ENCODE measurements at regions not wholly inside any gene's neighbourhood (a gene's known extent, or its start where the extent isn't known, plus 50 kb on each side); places are given as distances from the start of the nearest gene placed in this dataset.

- TF ChIP-seq CTCF (IDR thresholded peaks at IDR 0.05) = no peak
- peak; percentile 12 for DNase-seq
- H3K27me3 Mint-ChIP-seq (ENCODE audit: insufficient read depth) = no peaks in the 10 kb centered on the region
- H3K9me3 Mint-ChIP-seq = no peaks in the 10 kb centered on the region
- H3K36me3 Mint-ChIP-seq (ENCODE audit: low read depth) = no peaks in the 10 kb centered on the region
- H3K27ac Mint-ChIP-seq = no peak overlapping the region; the same call in 1 of the 2 replicates
- no peak overlapping the region for H3K4me3 Mint-ChIP-seq
- H3K4me1 Mint-ChIP-seq (ENCODE audit: low read depth) = peaks cover 26% of the 10 kb centered on the region
Observed at GRCh38 chrX:9356846-9357245, 108.0 kb upstream of the TBL1X start.

GRCh38 chrX:9357518-9358114 lies 107.2 kb upstream of the TBL1X start:
- H3K9me3 Mint-ChIP-seq = no peaks in the 10 kb centered on the region
- TF ChIP-seq CTCF (IDR thresholded peaks at IDR 0.05) = no peak

GRCh38 chrX:9362363-9362928 lies 102.4 kb upstream of the TBL1X start:
- Mint-ChIP-seq H3K9me3 (no peaks in the 10 kb centered on the region), H3K27ac (no peak overlapping the region), H3K36me3 (ENCODE audit: low read depth) (no peaks in the 10 kb centered on the region), H3K27me3 (ENCODE audit: insufficient read depth) (peaks cover 2% of the 10 kb centered on the region; the same call in 1 of the 2 replicates), H3K4me3 (no peak overlapping the region), H3K4me1 (ENCODE audit: low read depth) (no peaks in the 10 kb centered on the region)
- TF ChIP-seq CTCF (IDR thresholded peaks at IDR 0.05) = no peak
- no peak for DNase-seq

More at GRCh38 chrX:9357518-9358114, 107.2 kb upstream of the TBL1X start:
- peaks cover 18% of the 10 kb centered on the region for H3K4me1 Mint-ChIP-seq (ENCODE audit: low read depth)
- DNase-seq = no peak
- H3K27ac Mint-ChIP-seq = no peak overlapping the region
- no peaks in the 10 kb centered on the region for H3K27me3 Mint-ChIP-seq (ENCODE audit: insufficient read depth)
- no peaks in the 10 kb centered on the region for H3K36me3 Mint-ChIP-seq (ENCODE audit: low read depth)
- H3K4me3 Mint-ChIP-seq = no peak overlapping the region

GRCh38 chrX:9367421-9367820 lies 97.4 kb upstream of the TBL1X start:
- Mint-ChIP-seq H3K27me3 (ENCODE audit: insufficient read depth) (peaks cover 8% of the 10 kb centered on the region), H3K4me1 (ENCODE audit: low read depth) (no peaks in the 10 kb centered on the region), H3K9me3 (no peaks in the 10 kb centered on the region), H3K36me3 (ENCODE audit: low read depth) (no peaks in the 10 kb centered on the region), H3K4me3 (no peak overlapping the region), H3K27ac (no peak overlapping the region)
- DNase-seq = no peak
- TF ChIP-seq CTCF (IDR thresholded peaks at IDR 0.05) = no peak

- no peaks in the 10 kb centered on the region for H3K4me1 Mint-ChIP-seq (ENCODE audit: low read depth)
- H3K36me3 Mint-ChIP-seq (ENCODE audit: low read depth) = no peaks in the 10 kb centered on the region
- peaks cover 12% of the 10 kb centered on the region for H3K27me3 Mint-ChIP-seq (ENCODE audit: insufficient read depth)
- no peaks in the 10 kb centered on the region for H3K9me3 Mint-ChIP-seq
- no peak overlapping the region for H3K27ac Mint-ChIP-seq
- no peak overlapping the region for H3K4me3 Mint-ChIP-seq
- DNase-seq = no peak
- TF ChIP-seq CTCF (IDR thresholded peaks at IDR 0.05) = no peak
Observed at GRCh38 chrX:9368262-9368661, 96.6 kb upstream of the TBL1X start.
